GM23338 (cell line): ENCODE measurements at regions not wholly inside any gene's neighbourhood (a gene's known extent, or its start where the extent isn't known, plus 50 kb on each side); places are given as distances from the start of the nearest gene placed in this dataset.

Experiments used
- ATAC-seq: fragments of 200-7000 bp; cut with Tn5 transposase; 3 replicates; pipeline ENCODE4 v1.9.1; 2020
- DNase-seq: peaks from one replicate; pipeline ENCODE4 v3.0.0-alpha.2; 2015; ENCODE audit warnings: low spot score
- H2AFZ ChIP-seq: fragments of 200-600 bp; sonication (generic); 2 replicates; pipeline ENCODE4 v1.8.0; 2016; ENCODE audit warnings: antibody characterized with exemption, mild to moderate bottlenecking, moderate library complexity
- H3F3A ChIP-seq: fragments of 200-600 bp; sonication (generic); replicated peaks from 2 replicates; pipeline ENCODE4 v1.8.0; 2017; ENCODE audit warnings: antibody characterized with exemption, mixed run types, low read depth
- H3K27ac ChIP-seq: fragments of 200-600 bp; sonication (generic); 2 replicates; pipeline ENCODE4 v1.6.1; 2016; ENCODE audit warnings: low read depth
- H3K27me3 ChIP-seq: fragments of 200-600 bp; sonication (generic); 2 replicates; pipeline ENCODE4 v1.8.0; 2016; ENCODE audit warnings: mild to moderate bottlenecking, mixed run types, moderate library complexity; ENCODE audit not compliant: insufficient read depth
- H3K36me3 ChIP-seq: fragments of 200-600 bp; sonication (generic); 2 replicates; pipeline ENCODE4 v1.8.0; 2016; ENCODE audit warnings: mild to moderate bottlenecking; ENCODE audit not compliant: insufficient read depth
- H3K4me1 ChIP-seq: fragments of 200-600 bp; sonication (generic); 2 replicates; pipeline ENCODE4 v1.8.0; 2016; ENCODE audit warnings: mild to moderate bottlenecking, moderate library complexity; ENCODE audit not compliant: insufficient read depth
- H3K4me2 ChIP-seq: fragments of 200-600 bp; sonication (generic); 2 replicates; pipeline ENCODE4 v1.7.1; 2017; ENCODE audit warnings: mixed run types
- H3K4me3 ChIP-seq: fragments of 200-600 bp; sonication (generic); 2 replicates; pipeline ENCODE4 v1.6.1; 2016; ENCODE audit warnings: mixed run types
- H3K79me2 ChIP-seq: fragments of 200-600 bp; sonication (generic); replicated peaks from 2 replicates; pipeline ENCODE4 v1.8.0; 2017; ENCODE audit warnings: mild to moderate bottlenecking; ENCODE audit not compliant: insufficient read depth
- H3K9me2 ChIP-seq: fragments of 200-600 bp; sonication (generic); 2 replicates; pipeline ENCODE4 v1.8.0; 2017; ENCODE audit not compliant: insufficient read depth
- H4K20me1 ChIP-seq: fragments of 200-600 bp; sonication (generic); replicated peaks from 2 replicates; pipeline ENCODE4 v1.8.0; 2017; ENCODE audit warnings: mild to moderate bottlenecking; ENCODE audit not compliant: insufficient read depth
- H3K27ac Mint-ChIP-seq: 2 replicates; pipeline ENCODE4 v1.8.0; 2020; ENCODE audit warnings: inconsistent platforms, mild to moderate bottlenecking, moderate library complexity, mixed read lengths
- H3K27me3 Mint-ChIP-seq: 3 replicates; pipeline ENCODE4 v1.8.0; 2022; ENCODE audit warnings: low read depth, mild to moderate bottlenecking, moderate library complexity, mixed read lengths, inconsistent platforms; ENCODE audit not compliant: insufficient read depth, poor library complexity
- H3K36me3 Mint-ChIP-seq: 3 replicates; pipeline ENCODE4 v1.8.0; 2021; ENCODE audit warnings: low read depth, mild to moderate bottlenecking, inconsistent platforms, moderate library complexity, mixed read lengths
- H3K4me1 Mint-ChIP-seq: 3 replicates; pipeline ENCODE4 v1.8.0; 2020; ENCODE audit warnings: mild to moderate bottlenecking, inconsistent platforms, mixed read lengths
- H3K4me3 Mint-ChIP-seq: 3 replicates; pipeline ENCODE4 v1.8.0; 2021; ENCODE audit warnings: moderate library complexity, mild to moderate bottlenecking, inconsistent platforms, mixed read lengths
- H3K9me3 Mint-ChIP-seq: 3 replicates; pipeline ENCODE4 v1.8.0; 2020; ENCODE audit warnings: moderate library complexity, mild to moderate bottlenecking, inconsistent platforms, mixed read lengths
- CREB1 ChIP-seq: fragments of 250-450 bp; sonication (Bioruptor Pico); IDR thresholded peaks from 2 replicates; pipeline ENCODE4 v1.5.0; 2020; ENCODE audit warnings: low read depth, mild to moderate bottlenecking, moderate library complexity
- EZH2 ChIP-seq: fragments of 200-600 bp; sonication (generic); IDR thresholded peaks from one replicate; pipeline ENCODE4 v1.8.0; 2017; ENCODE audit warnings: antibody characterized with exemption, mild to moderate bottlenecking, low read depth; ENCODE audit not compliant: unreplicated experiment
- EZH2phosphoT487 ChIP-seq: fragments of 200-600 bp; sonication (generic); IDR thresholded peaks from one replicate; pipeline ENCODE4 v1.8.1; 2018; ENCODE audit warnings: antibody characterized with exemption; ENCODE audit not compliant: unreplicated experiment
- JUNB ChIP-seq: IDR thresholded peaks from one replicate; pipeline ENCODE4 v1.6.1; 2016; ENCODE audit warnings: antibody characterized with exemption; ENCODE audit not compliant: unreplicated experiment
- NANOG ChIP-seq: IDR thresholded peaks from 2 replicates; pipeline ENCODE4 v1.6.1; 2016; ENCODE audit warnings: antibody characterized with exemption, borderline replicate concordance
- POLR2AphosphoS5 ChIP-seq: IDR thresholded peaks from 2 replicates; pipeline ENCODE4 v1.6.1; 2016; ENCODE audit warnings: antibody characterized with exemption, low read depth
- STAT1 ChIP-seq: IDR thresholded peaks from one replicate; pipeline ENCODE4 v1.6.1; 2016; ENCODE audit warnings: antibody characterized with exemption; ENCODE audit not compliant: unreplicated experiment
- ZNF114 ChIP-seq: fragments of 250-450 bp; sonication (Bioruptor Pico); IDR thresholded peaks from 2 replicates; pipeline ENCODE4 v1.5.0; 2020; ENCODE audit warnings: mild to moderate bottlenecking, moderate library complexity
- ZNF331 ChIP-seq: fragments of 250-450 bp; sonication (Bioruptor Pico); IDR thresholded peaks from 2 replicates; pipeline ENCODE4 v1.5.0; 2020; ENCODE audit warnings: low read depth, mild to moderate bottlenecking, moderate library complexity
- TF ChIP-seq, protein P1 (sequence below): fragments of 250-450 bp; sonication (Bioruptor Pico); IDR thresholded peaks from 2 replicates; pipeline ENCODE4 v1.5.0; 2020; ENCODE audit warnings: mild to moderate bottlenecking, moderate library complexity
- TF ChIP-seq, protein P2 (sequence below), 2 experiments: fragments of 200-600 bp in 1 of 2; sonication (generic) in 1 of 2; conservative IDR thresholded peaks; 2 replicates each; pipeline versions ENCODE4 v1.5.1 to v1.6.1; 2016 to 2017; ENCODE audit warnings: antibody characterized with exemption in 2 of 2, low read depth in 2 of 2, mild to moderate bottlenecking in 2 of 2, moderate library complexity in 1 of 2
- TF ChIP-seq, protein P3 (sequence below): IDR thresholded peaks from 2 replicates; pipeline ENCODE4 v1.6.1; 2016; ENCODE audit warnings: antibody characterized with exemption

DNA sequence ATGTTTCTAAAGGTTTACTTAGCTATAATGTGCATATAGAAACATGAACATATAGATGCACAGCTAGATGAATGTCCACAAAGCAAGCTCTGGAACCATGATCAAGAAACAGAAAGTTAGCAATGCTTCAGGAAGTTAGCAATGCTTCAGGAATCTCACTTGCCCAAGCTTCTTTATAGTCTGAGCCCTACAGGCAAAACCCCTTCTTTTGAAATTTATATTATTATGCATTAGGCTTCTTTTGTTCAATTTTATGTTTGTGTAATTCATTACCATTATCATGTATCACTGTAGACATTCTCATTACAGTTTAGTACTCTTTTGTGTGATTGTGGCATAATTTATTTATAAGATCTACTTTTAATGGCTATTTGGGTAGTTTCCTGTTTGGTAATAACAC is 286.4 kb upstream of the BCHE start (continued):
- TF ChIP-seq, protein P1, sequence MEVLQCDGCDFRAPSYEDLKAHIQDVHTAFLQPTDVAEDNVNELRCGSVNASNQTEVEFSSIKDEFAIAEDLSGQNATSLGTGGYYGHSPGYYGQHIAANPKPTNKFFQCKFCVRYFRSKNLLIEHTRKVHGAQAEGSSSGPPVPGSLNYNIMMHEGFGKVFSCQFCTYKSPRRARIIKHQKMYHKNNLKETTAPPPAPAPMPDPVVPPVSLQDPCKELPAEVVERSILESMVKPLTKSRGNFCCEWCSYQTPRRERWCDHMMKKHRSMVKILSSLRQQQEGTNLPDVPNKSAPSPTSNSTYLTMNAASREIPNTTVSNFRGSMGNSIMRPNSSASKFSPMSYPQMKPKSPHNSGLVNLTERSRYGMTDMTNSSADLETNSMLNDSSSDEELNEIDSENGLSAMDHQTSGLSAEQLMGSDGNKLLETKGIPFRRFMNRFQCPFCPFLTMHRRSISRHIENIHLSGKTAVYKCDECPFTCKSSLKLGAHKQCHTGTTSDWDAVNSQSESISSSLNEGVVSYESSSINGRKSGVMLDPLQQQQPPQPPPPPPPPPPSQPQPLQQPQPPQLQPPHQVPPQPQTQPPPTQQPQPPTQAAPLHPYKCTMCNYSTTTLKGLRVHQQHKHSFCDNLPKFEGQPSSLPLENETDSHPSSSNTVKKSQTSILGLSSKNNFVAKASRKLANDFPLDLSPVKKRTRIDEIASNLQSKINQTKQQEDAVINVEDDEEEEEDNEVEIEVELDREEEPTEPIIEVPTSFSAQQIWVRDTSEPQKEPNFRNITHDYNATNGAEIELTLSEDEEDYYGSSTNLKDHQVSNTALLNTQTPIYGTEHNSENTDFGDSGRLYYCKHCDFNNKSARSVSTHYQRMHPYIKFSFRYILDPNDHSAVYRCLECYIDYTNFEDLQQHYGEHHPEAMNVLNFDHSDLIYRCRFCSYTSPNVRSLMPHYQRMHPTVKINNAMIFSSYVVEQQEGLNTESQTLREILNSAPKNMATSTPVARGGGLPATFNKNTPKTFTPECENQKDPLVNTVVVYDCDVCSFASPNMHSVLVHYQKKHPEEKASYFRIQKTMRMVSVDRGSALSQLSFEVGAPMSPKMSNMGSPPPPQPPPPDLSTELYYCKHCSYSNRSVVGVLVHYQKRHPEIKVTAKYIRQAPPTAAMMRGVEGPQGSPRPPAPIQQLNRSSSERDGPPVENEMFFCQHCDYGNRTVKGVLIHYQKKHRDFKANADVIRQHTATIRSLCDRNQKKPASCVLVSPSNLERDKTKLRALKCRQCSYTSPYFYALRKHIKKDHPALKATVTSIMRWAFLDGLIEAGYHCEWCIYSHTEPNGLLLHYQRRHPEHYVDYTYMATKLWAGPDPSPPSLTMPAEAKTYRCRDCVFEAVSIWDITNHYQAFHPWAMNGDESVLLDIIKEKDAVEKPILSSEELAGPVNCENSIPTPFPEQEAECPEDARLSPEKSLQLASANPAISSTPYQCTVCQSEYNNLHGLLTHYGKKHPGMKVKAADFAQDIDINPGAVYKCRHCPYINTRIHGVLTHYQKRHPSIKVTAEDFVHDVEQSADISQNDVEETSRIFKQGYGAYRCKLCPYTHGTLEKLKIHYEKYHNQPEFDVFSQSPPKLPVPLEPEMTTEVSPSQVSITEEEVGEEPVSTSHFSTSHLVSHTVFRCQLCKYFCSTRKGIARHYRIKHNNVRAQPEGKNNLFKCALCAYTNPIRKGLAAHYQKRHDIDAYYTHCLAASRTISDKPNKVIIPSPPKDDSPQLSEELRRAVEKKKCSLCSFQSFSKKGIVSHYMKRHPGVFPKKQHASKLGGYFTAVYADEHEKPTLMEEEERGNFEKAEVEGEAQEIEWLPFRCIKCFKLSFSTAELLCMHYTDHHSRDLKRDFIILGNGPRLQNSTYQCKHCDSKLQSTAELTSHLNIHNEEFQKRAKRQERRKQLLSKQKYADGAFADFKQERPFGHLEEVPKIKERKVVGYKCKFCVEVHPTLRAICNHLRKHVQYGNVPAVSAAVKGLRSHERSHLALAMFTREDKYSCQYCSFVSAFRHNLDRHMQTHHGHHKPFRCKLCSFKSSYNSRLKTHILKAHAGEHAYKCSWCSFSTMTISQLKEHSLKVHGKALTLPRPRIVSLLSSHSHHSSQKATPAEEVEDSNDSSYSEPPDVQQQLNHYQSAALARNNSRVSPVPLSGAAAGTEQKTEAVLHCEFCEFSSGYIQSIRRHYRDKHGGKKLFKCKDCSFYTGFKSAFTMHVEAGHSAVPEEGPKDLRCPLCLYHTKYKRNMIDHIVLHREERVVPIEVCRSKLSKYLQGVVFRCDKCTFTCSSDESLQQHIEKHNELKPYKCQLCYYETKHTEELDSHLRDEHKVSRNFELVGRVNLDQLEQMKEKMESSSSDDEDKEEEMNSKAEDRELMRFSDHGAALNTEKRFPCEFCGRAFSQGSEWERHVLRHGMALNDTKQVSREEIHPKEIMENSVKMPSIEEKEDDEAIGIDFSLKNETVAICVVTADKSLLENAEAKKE, result no peak
- TF ChIP-seq STAT1 (no peak), POLR2AphosphoS5 (no peak), EZH2phosphoT487 (no peak)
- TF ChIP-seq, protein P2, sequence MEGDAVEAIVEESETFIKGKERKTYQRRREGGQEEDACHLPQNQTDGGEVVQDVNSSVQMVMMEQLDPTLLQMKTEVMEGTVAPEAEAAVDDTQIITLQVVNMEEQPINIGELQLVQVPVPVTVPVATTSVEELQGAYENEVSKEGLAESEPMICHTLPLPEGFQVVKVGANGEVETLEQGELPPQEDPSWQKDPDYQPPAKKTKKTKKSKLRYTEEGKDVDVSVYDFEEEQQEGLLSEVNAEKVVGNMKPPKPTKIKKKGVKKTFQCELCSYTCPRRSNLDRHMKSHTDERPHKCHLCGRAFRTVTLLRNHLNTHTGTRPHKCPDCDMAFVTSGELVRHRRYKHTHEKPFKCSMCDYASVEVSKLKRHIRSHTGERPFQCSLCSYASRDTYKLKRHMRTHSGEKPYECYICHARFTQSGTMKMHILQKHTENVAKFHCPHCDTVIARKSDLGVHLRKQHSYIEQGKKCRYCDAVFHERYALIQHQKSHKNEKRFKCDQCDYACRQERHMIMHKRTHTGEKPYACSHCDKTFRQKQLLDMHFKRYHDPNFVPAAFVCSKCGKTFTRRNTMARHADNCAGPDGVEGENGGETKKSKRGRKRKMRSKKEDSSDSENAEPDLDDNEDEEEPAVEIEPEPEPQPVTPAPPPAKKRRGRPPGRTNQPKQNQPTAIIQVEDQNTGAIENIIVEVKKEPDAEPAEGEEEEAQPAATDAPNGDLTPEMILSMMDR (conservative IDR thresholded peaks at IDR 0.05; ENCODE audit: low read depth in 2 of 2), result no peak

DNA sequence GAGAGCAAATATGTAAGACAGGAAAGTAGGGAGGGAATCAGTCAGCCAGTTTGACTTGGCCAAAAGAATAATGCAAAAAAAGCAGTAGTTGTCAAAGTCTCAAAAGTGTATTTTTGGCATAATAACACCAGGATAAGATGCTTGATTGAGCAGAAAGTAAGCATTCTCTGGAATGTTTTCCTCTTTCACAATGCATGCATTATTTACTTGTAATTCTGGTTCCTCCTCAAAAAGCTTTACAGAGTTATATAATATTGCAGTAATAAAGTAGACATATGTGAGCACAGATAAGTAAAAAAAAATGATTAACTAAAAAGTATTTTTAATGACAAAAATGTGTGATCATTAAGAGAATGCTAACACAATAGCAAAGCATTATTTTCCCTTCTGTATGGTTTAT is 285.9 kb upstream of the BCHE start:
- Histone ChIP-seq H3K27me3 (no peaks in the 10 kb centered on the region), H3K4me2 (0 out of 2 replicates have a peak overlapping the region, but pooled peaks have one; percentile 6), H3K9me2 (no peaks in the 10 kb centered on the region), H3K27ac (no peak overlapping the region), H3F3A (no peaks in the 10 kb centered on the region), H3K4me1 (no peaks in the 10 kb centered on the region), H4K20me1 (no peaks in the 10 kb centered on the region), H2AFZ (no peak overlapping the region), H3K79me2 (no peaks in the 10 kb centered on the region), H3K36me3 (no peaks in the 10 kb centered on the region), H3K4me3 (no peak overlapping the region)
- no peaks in the 10 kb centered on the region for H3K4me1 Mint-ChIP-seq
- DNase-seq (no peak), ATAC-seq (no peak)
- no peak overlapping the region for H3K27ac Mint-ChIP-seq
- peaks cover 9% of the 10 kb centered on the region; the same call in 2 of the 3 replicates for H3K9me3 Mint-ChIP-seq
- no peak overlapping the region for H3K4me3 Mint-ChIP-seq
- peaks cover 2% of the 10 kb centered on the region; the same call in 1 of the 3 replicates for H3K36me3 Mint-ChIP-seq
- H3K27me3 Mint-ChIP-seq, result no peaks in the 10 kb centered on the region
- TF ChIP-seq STAT1 (no peak), EZH2phosphoT487 (no peak), ZNF331 (CRISPR knock-in tag) (no peak), NANOG (no peak), CREB1 (CRISPR knock-in tag) (no peak), ZNF114 (CRISPR knock-in tag) (no peak), JUNB (no peak), EZH2 (no peak)
- TF ChIP-seq, protein P3, sequence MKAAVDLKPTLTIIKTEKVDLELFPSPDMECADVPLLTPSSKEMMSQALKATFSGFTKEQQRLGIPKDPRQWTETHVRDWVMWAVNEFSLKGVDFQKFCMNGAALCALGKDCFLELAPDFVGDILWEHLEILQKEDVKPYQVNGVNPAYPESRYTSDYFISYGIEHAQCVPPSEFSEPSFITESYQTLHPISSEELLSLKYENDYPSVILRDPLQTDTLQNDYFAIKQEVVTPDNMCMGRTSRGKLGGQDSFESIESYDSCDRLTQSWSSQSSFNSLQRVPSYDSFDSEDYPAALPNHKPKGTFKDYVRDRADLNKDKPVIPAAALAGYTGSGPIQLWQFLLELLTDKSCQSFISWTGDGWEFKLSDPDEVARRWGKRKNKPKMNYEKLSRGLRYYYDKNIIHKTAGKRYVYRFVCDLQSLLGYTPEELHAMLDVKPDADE, result no peak
- TF ChIP-seq, protein P2 (conservative IDR thresholded peaks at IDR 0.05; ENCODE audit: low read depth in 2 of 2), result no peak
